ENCODE measurements at regions not wholly inside any gene's neighbourhood (a gene's known extent, or its start where the extent isn't known, plus 50 kb on each side); places are given as distances from the start of the nearest gene placed in this dataset.
"Not testable (repeated sequence)": the region's sequence is repeated elsewhere in the genome, so short reads cannot be mapped to it uniquely, and the experiment has no call there.

- not testable (repeated sequence) for TF ChIP-seq CREB1 (CRISPR knock-in tag; IDR thresholded peaks at IDR 0.05; ENCODE audit: low read depth); POLR2AphosphoS5 (IDR thresholded peaks at IDR 0.05; ENCODE audit: low read depth); CTCF (conservative IDR thresholded peaks at IDR 0.05; ENCODE audit: low read depth in 2 of 2); EZH2 (IDR thresholded peaks at IDR 0.05; ENCODE audit: low read depth, unreplicated experiment); JUNB (IDR thresholded peaks at IDR 0.05; ENCODE audit: unreplicated experiment); ZNF114 (CRISPR knock-in tag; IDR thresholded peaks at IDR 0.05); REST (IDR thresholded peaks at IDR 0.05; ENCODE audit: unreplicated experiment); EZH2phosphoT487 (IDR thresholded peaks at IDR 0.05; ENCODE audit: unreplicated experiment); ETS1 (IDR thresholded peaks at IDR 0.05)
Measured at GRCh38 chr18:25470756-25471524, 119.0 kb upstream of the ZNF521 start.

Data from GM23338 (cell line).